Upper lobe of left lung (tissue), 4 donors: ENCODE measurements at regions not wholly inside any gene's neighbourhood (a gene's known extent, or its start where the extent isn't known, plus 50 kb on each side); places are given as distances from the start of the nearest gene placed in this dataset.

Source experiments
- CTCF ChIP-seq, 6 experiments: fragments of 450-650 bp in 4 of 6; fragments of 200-600 bp in 2 of 6; sonication (generic) in 2 of 6; IDR thresholded peaks; one replicate each; pipeline ENCODE4 v1.5.1; 2016 to 2019; ENCODE audit warnings: antibody characterized with exemption in 6 of 6
- POLR2AphosphoS5 ChIP-seq, 2 donors: sonication (generic); formaldehyde crosslinking; IDR thresholded peaks; one replicate each; pipeline ENCODE4 v1.5.1; 2017; ENCODE audit warnings: antibody characterized with exemption in 2 of 2

- no peak for TF ChIP-seq CTCF (IDR thresholded peaks at IDR 0.05)
- peak in 1 of 2 donors; percentile 59 for TF ChIP-seq POLR2AphosphoS5 (IDR thresholded peaks at IDR 0.05)
Observed at GRCh38 chr2:42844901-42845821, 52.8 kb upstream of the HAAO start.
